Activated CD4-positive, alpha-beta T cell treated with anti-CD3 and anti-CD28 coated beads, Interleukin-2, amount 10 ng/mL, durations not matched to agents 7 days and 5 days (primary cell): ENCODE measurements at regions not wholly inside any gene's neighbourhood (a gene's known extent, or its start where the extent isn't known, plus 50 kb on each side); places are given as distances from the start of the nearest gene placed in this dataset.

ENCODE experiments used
- CTCF ChIA-PET: fragments of 350-600 bp; sonication (Branson Sonifier 250); formaldehyde crosslinking; loops from one replicate; lab custom pipeline; 2021; ENCODE audit warnings: antibody characterized with exemption; lab: Charles Lee
- POLR2A ChIA-PET: fragments of 350-600 bp; sonication (Branson Sonifier 250); formaldehyde crosslinking; loops from one replicate; lab custom pipeline; 2021; ENCODE audit warnings: antibody characterized with exemption; lab: Charles Lee
- DNase-seq: peaks from one replicate; pipeline ENCODE4 v3.0.0-alpha.2; 2020
- H3K27ac Mint-ChIP-seq: one replicate; pipeline ENCODE4 v1.8.0; 2021; ENCODE audit warnings: mild to moderate bottlenecking, moderate library complexity, mixed read lengths
- H3K27me3 Mint-ChIP-seq: one replicate; pipeline ENCODE4 v1.8.0; 2021; ENCODE audit warnings: mixed read lengths
- H3K36me3 Mint-ChIP-seq: one replicate; pipeline ENCODE4 v1.8.0; 2021; ENCODE audit warnings: low read depth, mixed read lengths
- H3K4me1 Mint-ChIP-seq: one replicate; pipeline ENCODE4 v1.8.0; 2021; ENCODE audit warnings: mixed read lengths
- H3K4me3 Mint-ChIP-seq: one replicate; pipeline ENCODE4 v1.8.0; 2021; ENCODE audit warnings: mild to moderate bottlenecking, moderate library complexity, mixed read lengths
- H3K9me3 Mint-ChIP-seq: one replicate; pipeline ENCODE4 v1.8.0; 2021; ENCODE audit warnings: mixed read lengths

GRCh38 chr16:49115956-49116355, 165.7 kb downstream of the CBLN1 start:
- H3K27me3 Mint-ChIP-seq = no peaks in the 10 kb centered on the region
- POLR2A ChIA-PET = no interaction called here
- H3K9me3 Mint-ChIP-seq = no peaks in the 10 kb centered on the region
- no peaks in the 10 kb centered on the region for H3K4me1 Mint-ChIP-seq
- DNase-seq = no peak
- no peak overlapping the region for H3K27ac Mint-ChIP-seq
- no peak overlapping the region for H3K4me3 Mint-ChIP-seq
- CTCF ChIA-PET = no interaction called here
- no peaks in the 10 kb centered on the region for H3K36me3 Mint-ChIP-seq

DNA sequence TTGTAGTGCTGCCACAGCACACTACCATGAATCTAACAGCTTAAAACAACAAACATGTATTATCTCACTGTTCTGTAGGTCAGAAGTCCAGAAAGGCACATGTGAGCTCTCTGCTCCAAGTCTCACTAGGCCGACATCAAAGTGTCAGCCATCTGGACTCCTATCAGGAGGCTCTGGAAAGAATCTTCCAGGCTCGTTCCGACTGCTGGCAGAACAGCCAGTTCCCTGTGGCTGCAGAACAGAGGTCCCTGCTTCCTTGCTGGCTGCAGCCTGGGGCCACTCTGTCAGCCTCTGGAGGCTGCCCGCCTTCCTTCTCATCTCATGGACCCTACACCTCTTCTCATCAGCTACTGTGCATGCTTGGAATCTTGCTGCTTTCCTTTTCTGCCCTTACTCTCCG, 168.9 kb downstream of the CBLN1 start:
- ChIA-PET CTCF (no interaction called here), POLR2A (no interaction called here)
- Mint-ChIP-seq H3K4me3 (no peak overlapping the region), H3K36me3 (no peaks in the 10 kb centered on the region), H3K27ac (no peak overlapping the region), H3K4me1 (no peaks in the 10 kb centered on the region), H3K27me3 (no peaks in the 10 kb centered on the region), H3K9me3 (no peaks in the 10 kb centered on the region)
- DNase-seq = no peak

- H3K27ac Mint-ChIP-seq = no peak overlapping the region
- ChIA-PET CTCF (no interaction called here), POLR2A (no interaction called here)
- no peak overlapping the region for H3K4me3 Mint-ChIP-seq
- DNase-seq = no peak
- no peaks in the 10 kb centered on the region for H3K27me3 Mint-ChIP-seq
- H3K4me1 Mint-ChIP-seq = no peaks in the 10 kb centered on the region
- no peaks in the 10 kb centered on the region for H3K9me3 Mint-ChIP-seq
- H3K36me3 Mint-ChIP-seq = no peaks in the 10 kb centered on the region
Observed at GRCh38 chr16:49111351-49111750, 170.3 kb downstream of the CBLN1 start.

GRCh38 chr16:49108611-49109010, 173.0 kb downstream of the CBLN1 start:
- POLR2A ChIA-PET = no interaction called here
- Mint-ChIP-seq H3K9me3 (no peaks in the 10 kb centered on the region), H3K4me1 (no peaks in the 10 kb centered on the region), H3K4me3 (no peak overlapping the region), H3K27ac (no peak overlapping the region), H3K36me3 (no peaks in the 10 kb centered on the region), H3K27me3 (no peaks in the 10 kb centered on the region)
- no peak for DNase-seq
- CTCF ChIA-PET = no interaction called here

- CTCF ChIA-PET = no interaction called here
- POLR2A ChIA-PET = no interaction called here
- no peaks in the 10 kb centered on the region for H3K36me3 Mint-ChIP-seq
Observed at GRCh38 chr16:49103298-49103697, 178.3 kb downstream of the CBLN1 start.

GRCh38 chr16:49101997-49102396, 179.6 kb downstream of the CBLN1 start:
- H3K9me3 Mint-ChIP-seq = no peaks in the 10 kb centered on the region
- ChIA-PET CTCF (no interaction called here), POLR2A (no interaction called here)
- no peaks in the 10 kb centered on the region for H3K4me1 Mint-ChIP-seq
- H3K27ac Mint-ChIP-seq = no peak overlapping the region
- no peak overlapping the region for H3K4me3 Mint-ChIP-seq
- H3K27me3 Mint-ChIP-seq = no peaks in the 10 kb centered on the region
- no peaks in the 10 kb centered on the region for H3K36me3 Mint-ChIP-seq
- DNase-seq = no peak

More at GRCh38 chr16:49103298-49103697, 178.3 kb downstream of the CBLN1 start:
- Mint-ChIP-seq H3K4me1 (no peaks in the 10 kb centered on the region), H3K27ac (no peak overlapping the region), H3K27me3 (no peaks in the 10 kb centered on the region), H3K4me3 (no peak overlapping the region), H3K9me3 (no peaks in the 10 kb centered on the region)
- DNase-seq = no peak

GRCh38 chr16:49100366-49100765, 181.3 kb downstream of the CBLN1 start:
- POLR2A ChIA-PET = no interaction called here
- no peaks in the 10 kb centered on the region for H3K27me3 Mint-ChIP-seq
- no peak overlapping the region for H3K4me3 Mint-ChIP-seq
- H3K27ac Mint-ChIP-seq = no peak overlapping the region
- CTCF ChIA-PET = interaction anchor here (0.6 kb wide), 1 partner anchor 32 kb away, joined by 3 read pairs; no protein-coding TSS in a partner anchor
- no peaks in the 10 kb centered on the region for H3K4me1 Mint-ChIP-seq
- no peaks in the 10 kb centered on the region for H3K36me3 Mint-ChIP-seq
- H3K9me3 Mint-ChIP-seq = no peaks in the 10 kb centered on the region
- DNase-seq = no peak

GRCh38 chr16:49097964-49098363, 183.7 kb downstream of the CBLN1 start:
- Mint-ChIP-seq H3K27me3 (no peaks in the 10 kb centered on the region), H3K27ac (no peak overlapping the region), H3K4me1 (no peaks in the 10 kb centered on the region), H3K9me3 (no peaks in the 10 kb centered on the region), H3K4me3 (no peak overlapping the region), H3K36me3 (no peaks in the 10 kb centered on the region)
- ChIA-PET POLR2A (no interaction called here), CTCF (no interaction called here)
- DNase-seq = no peak

GRCh38 chr16:49096176-49096945, 185.3 kb downstream of the CBLN1 start:
- CTCF ChIA-PET = no interaction called here
- Mint-ChIP-seq H3K4me1 (no peaks in the 10 kb centered on the region), H3K9me3 (no peaks in the 10 kb centered on the region), H3K27me3 (no peaks in the 10 kb centered on the region), H3K36me3 (no peaks in the 10 kb centered on the region), H3K27ac (no peak overlapping the region), H3K4me3 (no peak overlapping the region)
- POLR2A ChIA-PET = no interaction called here
- no peak for DNase-seq

- no peaks in the 10 kb centered on the region for H3K4me1 Mint-ChIP-seq
- CTCF ChIA-PET = no interaction called here
- no peaks in the 10 kb centered on the region for H3K27me3 Mint-ChIP-seq
- no peaks in the 10 kb centered on the region for H3K9me3 Mint-ChIP-seq
- DNase-seq = no peak
- H3K27ac Mint-ChIP-seq = no peak overlapping the region
- H3K36me3 Mint-ChIP-seq = no peaks in the 10 kb centered on the region
- no peak overlapping the region for H3K4me3 Mint-ChIP-seq
- POLR2A ChIA-PET = no interaction called here
Observed at GRCh38 chr16:49095539-49095938, 186.1 kb downstream of the CBLN1 start.

DNA sequence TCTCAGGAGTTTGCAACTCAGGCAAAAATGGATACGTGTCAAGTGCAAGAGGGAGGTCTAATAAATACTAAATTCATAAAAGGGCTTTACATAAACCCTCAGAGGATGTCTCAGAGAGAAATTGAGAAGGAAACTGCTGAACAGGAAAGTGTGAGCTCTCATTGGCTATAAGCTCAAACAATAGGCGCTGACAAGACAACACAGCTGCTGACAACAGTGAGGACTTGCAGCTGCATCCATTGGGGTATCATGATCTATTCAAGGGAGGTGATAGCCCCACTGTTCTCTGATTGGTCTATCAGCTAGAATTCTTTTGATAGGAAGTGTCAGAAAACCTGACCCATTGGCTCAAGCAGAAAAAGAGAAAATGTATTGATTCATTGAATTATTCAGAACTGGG, 187.2 kb downstream of the CBLN1 start:
- DNase-seq = no peak
- ChIA-PET CTCF (no interaction called here), POLR2A (no interaction called here)
- no peaks in the 10 kb centered on the region for H3K27me3 Mint-ChIP-seq
- no peaks in the 10 kb centered on the region for H3K36me3 Mint-ChIP-seq
- no peak overlapping the region for H3K4me3 Mint-ChIP-seq
- H3K4me1 Mint-ChIP-seq = no peaks in the 10 kb centered on the region
- H3K27ac Mint-ChIP-seq = no peak overlapping the region
- no peaks in the 10 kb centered on the region for H3K9me3 Mint-ChIP-seq

GRCh38 chr16:49093939-49094338, 187.7 kb downstream of the CBLN1 start:
- Mint-ChIP-seq H3K4me1 (no peaks in the 10 kb centered on the region), H3K4me3 (no peak overlapping the region), H3K27me3 (no peaks in the 10 kb centered on the region), H3K36me3 (no peaks in the 10 kb centered on the region), H3K27ac (no peak overlapping the region), H3K9me3 (no peaks in the 10 kb centered on the region)
- ChIA-PET POLR2A (no interaction called here), CTCF (no interaction called here)
- DNase-seq = no peak

GRCh38 chr16:49092704-49093103, 188.9 kb downstream of the CBLN1 start:
- Mint-ChIP-seq H3K27me3 (no peaks in the 10 kb centered on the region), H3K4me1 (no peaks in the 10 kb centered on the region), H3K36me3 (no peaks in the 10 kb centered on the region), H3K27ac (no peak overlapping the region), H3K4me3 (no peak overlapping the region), H3K9me3 (no peaks in the 10 kb centered on the region)
- CTCF ChIA-PET = no interaction called here
- POLR2A ChIA-PET = no interaction called here
- DNase-seq = no peak

DNA sequence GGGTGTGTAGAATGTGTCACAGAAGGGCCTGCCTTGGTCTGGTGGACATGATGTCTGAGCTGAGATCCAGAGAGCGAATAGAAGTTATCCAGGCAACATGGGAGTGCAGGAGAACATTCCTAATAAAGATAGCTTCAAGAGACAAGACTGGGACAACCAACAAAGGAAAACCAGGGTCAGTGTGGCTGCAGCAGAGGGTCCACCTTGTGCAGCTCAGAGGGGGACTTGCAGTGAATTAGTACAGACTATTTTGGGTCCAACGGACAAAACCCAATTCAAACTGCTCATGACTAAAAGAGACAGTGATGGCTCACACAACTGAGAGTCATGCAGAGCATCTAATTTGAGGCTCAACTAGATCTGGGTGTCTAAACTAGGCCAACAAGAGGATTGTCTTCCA, 192.1 kb downstream of the CBLN1 start:
- Mint-ChIP-seq H3K27ac (no peak overlapping the region), H3K27me3 (no peaks in the 10 kb centered on the region), H3K4me1 (no peaks in the 10 kb centered on the region), H3K36me3 (no peaks in the 10 kb centered on the region), H3K4me3 (no peak overlapping the region), H3K9me3 (peaks cover 8% of the 10 kb centered on the region)
- ChIA-PET CTCF (interaction anchor here (0.5 kb wide), 1 partner anchor 71 kb away, joined by 3 read pairs; no protein-coding TSS in a partner anchor), POLR2A (no interaction called here)
- no peak for DNase-seq
